ENCODE measurements at regions not wholly inside any gene's neighbourhood (a gene's known extent, or its start where the extent isn't known, plus 50 kb on each side); places are given as distances from the start of the nearest gene placed in this dataset.

GRCh38 chr15:47542312-47542989 is 174.9 kb upstream of the SEMA6D start:
- TF ChIP-seq CTCF (IDR thresholded peaks at IDR 0.05; ENCODE audit: unreplicated experiment), result no peak
- no peaks in the 10 kb centered on the region for H3K4me1 Mint-ChIP-seq (ENCODE audit: unreplicated experiment)
- DNase-seq (ENCODE audit: low spot score), result no peak
- H3K4me3 Mint-ChIP-seq (ENCODE audit: unreplicated experiment), result no peak overlapping the region
- no peak overlapping the region for H3K27ac Mint-ChIP-seq (ENCODE audit: unreplicated experiment)
- no peaks in the 10 kb centered on the region for H3K9me3 Mint-ChIP-seq (ENCODE audit: unreplicated experiment)
- H3K36me3 Mint-ChIP-seq (ENCODE audit: low read depth, unreplicated experiment), result no peaks in the 10 kb centered on the region
- peaks cover 3% of the 10 kb centered on the region for H3K27me3 Mint-ChIP-seq (ENCODE audit: unreplicated experiment)

GRCh38 chr15:47548231-47548630 is 169.1 kb upstream of the SEMA6D start:
- no peaks in the 10 kb centered on the region for H3K27me3 Mint-ChIP-seq (ENCODE audit: unreplicated experiment)
- H3K4me1 Mint-ChIP-seq (ENCODE audit: unreplicated experiment), result no peaks in the 10 kb centered on the region
- no peak for TF ChIP-seq CTCF (IDR thresholded peaks at IDR 0.05; ENCODE audit: unreplicated experiment)
- no peak overlapping the region for H3K27ac Mint-ChIP-seq (ENCODE audit: unreplicated experiment)
- no peaks in the 10 kb centered on the region for H3K36me3 Mint-ChIP-seq (ENCODE audit: low read depth, unreplicated experiment)
- no peak overlapping the region for H3K4me3 Mint-ChIP-seq (ENCODE audit: unreplicated experiment)
- H3K9me3 Mint-ChIP-seq (ENCODE audit: unreplicated experiment), result no peaks in the 10 kb centered on the region
- no peak for DNase-seq (ENCODE audit: low spot score)

GRCh38 chr15:47548986-47549385 is 168.3 kb upstream of the SEMA6D start:
- H3K9me3 Mint-ChIP-seq (ENCODE audit: unreplicated experiment), result no peaks in the 10 kb centered on the region
- no peaks in the 10 kb centered on the region for H3K4me1 Mint-ChIP-seq (ENCODE audit: unreplicated experiment)
- H3K27ac Mint-ChIP-seq (ENCODE audit: unreplicated experiment), result no peak overlapping the region
- no peaks in the 10 kb centered on the region for H3K36me3 Mint-ChIP-seq (ENCODE audit: low read depth, unreplicated experiment)
- H3K4me3 Mint-ChIP-seq (ENCODE audit: unreplicated experiment), result no peak overlapping the region
- H3K27me3 Mint-ChIP-seq (ENCODE audit: unreplicated experiment), result no peaks in the 10 kb centered on the region
- no peak for DNase-seq (ENCODE audit: low spot score)
- no peak for TF ChIP-seq CTCF (IDR thresholded peaks at IDR 0.05; ENCODE audit: unreplicated experiment)

GRCh38 chr15:47551079-47551478 is 166.2 kb upstream of the SEMA6D start:
- Mint-ChIP-seq H3K9me3 (ENCODE audit: unreplicated experiment) (no peaks in the 10 kb centered on the region), H3K4me1 (ENCODE audit: unreplicated experiment) (no peaks in the 10 kb centered on the region), H3K27me3 (ENCODE audit: unreplicated experiment) (no peaks in the 10 kb centered on the region), H3K36me3 (ENCODE audit: low read depth, unreplicated experiment) (no peaks in the 10 kb centered on the region), H3K27ac (ENCODE audit: unreplicated experiment) (no peak overlapping the region), H3K4me3 (ENCODE audit: unreplicated experiment) (no peak overlapping the region)
- no peak for DNase-seq (ENCODE audit: low spot score)
- no peak for TF ChIP-seq CTCF (IDR thresholded peaks at IDR 0.05; ENCODE audit: unreplicated experiment)

GRCh38 chr15:47551546-47551945 is 165.8 kb upstream of the SEMA6D start:
- TF ChIP-seq CTCF (IDR thresholded peaks at IDR 0.05; ENCODE audit: unreplicated experiment), result no peak
- H3K4me3 Mint-ChIP-seq (ENCODE audit: unreplicated experiment), result no peak overlapping the region
- H3K36me3 Mint-ChIP-seq (ENCODE audit: low read depth, unreplicated experiment), result no peaks in the 10 kb centered on the region
- H3K27me3 Mint-ChIP-seq (ENCODE audit: unreplicated experiment), result no peaks in the 10 kb centered on the region
- H3K27ac Mint-ChIP-seq (ENCODE audit: unreplicated experiment), result no peak overlapping the region
- no peak for DNase-seq (ENCODE audit: low spot score)
- no peaks in the 10 kb centered on the region for H3K4me1 Mint-ChIP-seq (ENCODE audit: unreplicated experiment)
- no peaks in the 10 kb centered on the region for H3K9me3 Mint-ChIP-seq (ENCODE audit: unreplicated experiment)

Measured in endothelial cell (in vitro differentiated cells).